C4-2B (cell line): ENCODE measurements at regions not wholly inside any gene's neighbourhood (a gene's known extent, or its start where the extent isn't known, plus 50 kb on each side); places are given as distances from the start of the nearest gene placed in this dataset.

Experiments
- ZFX ChIP-seq: fragments of 450-650 bp; IDR thresholded peaks from 2 replicates; pipeline ENCODE4 v1.6.1; 2017
- TF ChIP-seq, protein P1 (sequence below): fragments of 450-650 bp; conservative IDR thresholded peaks from 2 replicates; pipeline ENCODE4 v1.5.1; 2017; ENCODE audit warnings: mild to moderate bottlenecking

DNA sequence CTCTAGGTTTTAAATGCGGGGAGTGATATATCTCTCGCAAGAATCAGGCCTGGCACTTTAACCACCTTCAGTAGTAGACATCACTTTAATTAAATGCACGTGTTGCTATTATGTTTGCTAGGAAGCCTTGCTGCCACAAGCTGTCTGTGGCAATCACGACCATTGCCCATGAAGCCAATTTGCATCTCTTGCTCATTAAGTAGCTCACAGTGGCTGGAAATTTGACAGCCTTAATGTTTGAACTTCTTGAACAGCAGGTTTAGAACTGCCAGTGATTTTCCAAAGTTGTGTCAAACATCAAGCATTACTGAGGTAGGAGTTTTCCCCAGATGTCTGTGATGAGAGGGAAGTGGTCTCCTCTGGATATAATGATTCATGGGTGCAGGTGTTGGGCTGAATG lies 642.3 kb upstream of the CPEB2 start:
- TF ChIP-seq, protein P1, sequence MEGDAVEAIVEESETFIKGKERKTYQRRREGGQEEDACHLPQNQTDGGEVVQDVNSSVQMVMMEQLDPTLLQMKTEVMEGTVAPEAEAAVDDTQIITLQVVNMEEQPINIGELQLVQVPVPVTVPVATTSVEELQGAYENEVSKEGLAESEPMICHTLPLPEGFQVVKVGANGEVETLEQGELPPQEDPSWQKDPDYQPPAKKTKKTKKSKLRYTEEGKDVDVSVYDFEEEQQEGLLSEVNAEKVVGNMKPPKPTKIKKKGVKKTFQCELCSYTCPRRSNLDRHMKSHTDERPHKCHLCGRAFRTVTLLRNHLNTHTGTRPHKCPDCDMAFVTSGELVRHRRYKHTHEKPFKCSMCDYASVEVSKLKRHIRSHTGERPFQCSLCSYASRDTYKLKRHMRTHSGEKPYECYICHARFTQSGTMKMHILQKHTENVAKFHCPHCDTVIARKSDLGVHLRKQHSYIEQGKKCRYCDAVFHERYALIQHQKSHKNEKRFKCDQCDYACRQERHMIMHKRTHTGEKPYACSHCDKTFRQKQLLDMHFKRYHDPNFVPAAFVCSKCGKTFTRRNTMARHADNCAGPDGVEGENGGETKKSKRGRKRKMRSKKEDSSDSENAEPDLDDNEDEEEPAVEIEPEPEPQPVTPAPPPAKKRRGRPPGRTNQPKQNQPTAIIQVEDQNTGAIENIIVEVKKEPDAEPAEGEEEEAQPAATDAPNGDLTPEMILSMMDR, result no peak
- no peak for TF ChIP-seq ZFX
